ENCODE measurements at regions not wholly inside any gene's neighbourhood (a gene's known extent, or its start where the extent isn't known, plus 50 kb on each side); places are given as distances from the start of the nearest gene placed in this dataset.
"Not testable (repeated sequence)": the region's sequence is repeated elsewhere in the genome, so short reads cannot be mapped to it uniquely, and the experiment has no call there.

- not testable (repeated sequence) for TF ChIP-seq CTCF (IDR thresholded peaks at IDR 0.05; ENCODE audit: poor library complexity); EZH2 (IDR thresholded peaks at IDR 0.05; ENCODE audit: borderline replicate concordance)
These were observed 387.7 kb upstream of the ACTBL2 start for GRCh38 chr5:57870267-57870666.

Data from hepatocyte (in vitro differentiated cells).